ENCODE measurements at regions not wholly inside any gene's neighbourhood (a gene's known extent, or its start where the extent isn't known, plus 50 kb on each side); places are given as distances from the start of the nearest gene placed in this dataset.

DNA sequence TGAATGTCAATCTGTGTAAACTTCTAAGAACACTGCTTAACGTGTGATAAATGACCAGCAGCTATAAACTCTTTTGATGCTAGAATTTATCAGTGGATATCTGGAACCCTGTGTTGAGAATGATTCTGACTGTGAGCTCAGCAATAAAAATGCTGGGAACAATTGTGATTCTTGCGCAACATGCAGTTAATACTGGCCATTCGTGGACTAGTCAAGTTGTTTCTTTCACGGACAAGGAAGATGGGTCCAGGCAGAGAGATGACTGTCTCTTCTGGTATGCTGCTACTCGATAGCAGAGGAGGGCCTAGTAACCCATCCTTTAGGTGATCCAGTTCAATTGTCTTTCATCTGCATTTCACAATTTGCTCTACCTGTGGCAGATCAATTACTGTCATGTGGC is 394.8 kb upstream of the IGFBP3 start:
- TF ChIP-seq JUND (IDR thresholded peaks at IDR 0.05) (no peak), EZH2phosphoT487 (IDR thresholded peaks at IDR 0.05; ENCODE audit: borderline replicate concordance) (no peak), RAD21 (IDR thresholded peaks at IDR 0.05; ENCODE audit: low read depth) (no peak), POLR2A (IDR thresholded peaks at IDR 0.05; ENCODE audit: borderline replicate concordance, extremely low read depth, insufficient read depth, insufficient read length) (no peak)
- TF ChIP-seq, protein P1, sequence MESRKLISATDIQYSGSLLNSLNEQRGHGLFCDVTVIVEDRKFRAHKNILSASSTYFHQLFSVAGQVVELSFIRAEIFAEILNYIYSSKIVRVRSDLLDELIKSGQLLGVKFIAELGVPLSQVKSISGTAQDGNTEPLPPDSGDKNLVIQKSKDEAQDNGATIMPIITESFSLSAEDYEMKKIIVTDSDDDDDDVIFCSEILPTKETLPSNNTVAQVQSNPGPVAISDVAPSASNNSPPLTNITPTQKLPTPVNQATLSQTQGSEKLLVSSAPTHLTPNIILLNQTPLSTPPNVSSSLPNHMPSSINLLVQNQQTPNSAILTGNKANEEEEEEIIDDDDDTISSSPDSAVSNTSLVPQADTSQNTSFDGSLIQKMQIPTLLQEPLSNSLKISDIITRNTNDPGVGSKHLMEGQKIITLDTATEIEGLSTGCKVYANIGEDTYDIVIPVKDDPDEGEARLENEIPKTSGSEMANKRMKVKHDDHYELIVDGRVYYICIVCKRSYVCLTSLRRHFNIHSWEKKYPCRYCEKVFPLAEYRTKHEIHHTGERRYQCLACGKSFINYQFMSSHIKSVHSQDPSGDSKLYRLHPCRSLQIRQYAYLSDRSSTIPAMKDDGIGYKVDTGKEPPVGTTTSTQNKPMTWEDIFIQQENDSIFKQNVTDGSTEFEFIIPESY (IDR thresholded peaks at IDR 0.05; ENCODE audit: extremely low read depth, insufficient replicate concordance, low read length): no peak
